ENCODE measurements at regions not wholly inside any gene's neighbourhood (a gene's known extent, or its start where the extent isn't known, plus 50 kb on each side); places are given as distances from the start of the nearest gene placed in this dataset.

DNA sequence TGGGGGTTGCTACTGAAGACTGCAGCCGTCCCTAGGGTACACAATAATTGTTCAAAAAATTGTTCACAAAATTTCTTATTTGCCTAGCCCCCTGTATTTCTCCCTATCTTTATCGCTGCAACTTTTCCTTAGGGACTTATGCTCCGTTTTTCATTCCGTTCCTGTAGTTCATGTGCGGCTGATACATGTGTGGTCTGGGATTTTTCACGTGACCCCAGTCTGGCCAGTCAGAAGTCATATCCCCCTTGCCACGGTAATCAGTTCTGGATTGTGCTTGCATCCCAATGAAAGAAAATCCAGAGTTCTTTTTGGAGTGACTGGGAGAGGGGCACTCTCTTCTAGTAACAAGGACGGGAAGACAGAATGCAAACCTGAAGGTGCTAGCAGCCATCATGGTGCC lies 610.7 kb upstream of the C16orf82 start:
- TF ChIP-seq, protein P1, sequence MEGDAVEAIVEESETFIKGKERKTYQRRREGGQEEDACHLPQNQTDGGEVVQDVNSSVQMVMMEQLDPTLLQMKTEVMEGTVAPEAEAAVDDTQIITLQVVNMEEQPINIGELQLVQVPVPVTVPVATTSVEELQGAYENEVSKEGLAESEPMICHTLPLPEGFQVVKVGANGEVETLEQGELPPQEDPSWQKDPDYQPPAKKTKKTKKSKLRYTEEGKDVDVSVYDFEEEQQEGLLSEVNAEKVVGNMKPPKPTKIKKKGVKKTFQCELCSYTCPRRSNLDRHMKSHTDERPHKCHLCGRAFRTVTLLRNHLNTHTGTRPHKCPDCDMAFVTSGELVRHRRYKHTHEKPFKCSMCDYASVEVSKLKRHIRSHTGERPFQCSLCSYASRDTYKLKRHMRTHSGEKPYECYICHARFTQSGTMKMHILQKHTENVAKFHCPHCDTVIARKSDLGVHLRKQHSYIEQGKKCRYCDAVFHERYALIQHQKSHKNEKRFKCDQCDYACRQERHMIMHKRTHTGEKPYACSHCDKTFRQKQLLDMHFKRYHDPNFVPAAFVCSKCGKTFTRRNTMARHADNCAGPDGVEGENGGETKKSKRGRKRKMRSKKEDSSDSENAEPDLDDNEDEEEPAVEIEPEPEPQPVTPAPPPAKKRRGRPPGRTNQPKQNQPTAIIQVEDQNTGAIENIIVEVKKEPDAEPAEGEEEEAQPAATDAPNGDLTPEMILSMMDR (IDR thresholded peaks at IDR 0.05) = no peak
- TF ChIP-seq POLR2A (IDR thresholded peaks at IDR 0.05) (no peak), EP300 (IDR thresholded peaks at IDR 0.05) (no peak)
